Activated CD8-positive, alpha-beta memory T cell treated with anti-CD3 and anti-CD28 coated beads, Interleukin-2, amount 50 U/mL, for 48 hours (primary cell): ENCODE measurements at regions not wholly inside any gene's neighbourhood (a gene's known extent, or its start where the extent isn't known, plus 50 kb on each side); places are given as distances from the start of the nearest gene placed in this dataset.
"Not testable (repeated sequence)": the region's sequence is repeated elsewhere in the genome, so short reads cannot be mapped to it uniquely, and the experiment has no call there.

Experiments used
- DNase-seq: peaks from one replicate; pipeline ENCODE4 v3.0.0-alpha.2; 2020

- no peak for DNase-seq
Measured at GRCh38 chr6:98044151-98044561, 761.1 kb upstream of the MMS22L start.

- DNase-seq: no peak
Measured at GRCh38 chr6:98044791-98045470, 761.9 kb upstream of the MMS22L start.

DNA sequence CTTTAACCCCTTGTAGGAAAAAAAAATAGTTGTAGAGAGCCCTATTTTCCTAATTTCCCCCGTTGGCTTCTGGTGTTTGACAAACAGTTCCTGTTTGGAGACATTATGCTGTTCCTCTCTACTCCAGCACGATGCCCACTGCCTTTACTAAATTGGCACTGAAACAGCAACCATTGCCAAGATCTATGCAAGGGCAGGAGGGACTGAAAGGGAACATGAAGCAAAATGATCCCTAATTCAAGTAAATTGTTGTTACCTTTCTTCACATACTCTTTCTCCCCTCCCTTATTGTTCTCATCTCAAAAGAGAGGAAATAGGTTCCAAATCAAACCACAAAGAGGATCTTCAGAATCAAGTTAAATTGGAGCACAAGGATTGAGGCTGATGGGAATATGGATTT lies 764.1 kb upstream of the MMS22L start:
- no peak for DNase-seq

GRCh38 chr6:98047871-98048270 lies 764.9 kb upstream of the MMS22L start:
- DNase-seq: no peak

- no peak for DNase-seq
Measured at GRCh38 chr6:98054453-98054852, 771.4 kb upstream of the MMS22L start.

DNA sequence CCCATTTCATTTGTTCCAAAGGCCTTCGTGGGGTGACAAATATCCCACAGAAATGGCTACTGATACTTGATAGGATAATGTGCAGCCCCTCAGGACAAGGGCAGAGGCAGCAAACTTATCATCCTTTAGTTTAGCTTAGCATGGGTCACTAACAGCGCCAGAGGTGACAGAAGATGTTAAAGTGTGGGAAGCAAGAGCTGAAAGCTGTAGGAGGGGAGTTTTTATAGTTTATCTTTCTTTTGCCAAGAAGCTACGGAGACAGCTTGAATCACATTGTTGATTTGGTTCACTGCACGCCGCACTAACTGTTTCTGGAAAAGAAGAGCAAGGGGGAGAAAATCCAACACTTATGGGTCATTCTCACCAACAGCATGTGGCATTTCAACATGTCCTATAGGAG lies 773.9 kb upstream of the MMS22L start:
- DNase-seq: no peak

GRCh38 chr6:98067375-98067774 lies 767.0 kb upstream of the POU3F2 start:
- no peak for DNase-seq

GRCh38 chr6:98088537-98088936 lies 745.8 kb upstream of the POU3F2 start:
- not testable (repeated sequence) for DNase-seq

- no peak for DNase-seq
Measured at GRCh38 chr6:98092331-98092730, 742.0 kb upstream of the POU3F2 start.

DNA sequence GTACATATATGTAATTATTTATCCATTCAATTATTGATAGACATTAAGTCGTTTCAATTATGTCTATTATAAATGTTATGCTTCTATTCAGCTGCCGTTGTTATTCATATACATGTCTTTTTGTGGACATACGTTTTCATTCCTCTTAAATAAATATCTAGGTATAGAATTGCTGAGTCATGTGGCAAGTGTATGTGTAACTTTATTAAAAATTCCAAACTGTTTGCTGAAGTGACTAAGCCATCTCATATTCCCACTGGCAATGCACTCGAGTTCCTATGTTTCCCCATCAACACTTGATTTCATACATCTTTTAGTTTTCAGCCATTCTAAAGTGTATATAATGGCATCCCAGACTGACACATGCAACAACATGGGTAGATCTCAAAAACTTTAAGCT lies 739.7 kb upstream of the POU3F2 start:
- no peak for DNase-seq

- no peak for DNase-seq
Measured at GRCh38 chr6:98107801-98108200, 726.6 kb upstream of the POU3F2 start.

- DNase-seq: no peak
Measured at GRCh38 chr6:98116455-98116854, 717.9 kb upstream of the POU3F2 start.

GRCh38 chr6:98117068-98117467 lies 717.3 kb upstream of the POU3F2 start:
- DNase-seq: no peak

GRCh38 chr6:98118397-98119045 lies 715.9 kb upstream of the POU3F2 start:
- no peak for DNase-seq

GRCh38 chr6:98124171-98124570 lies 710.2 kb upstream of the POU3F2 start:
- no peak for DNase-seq

DNA sequence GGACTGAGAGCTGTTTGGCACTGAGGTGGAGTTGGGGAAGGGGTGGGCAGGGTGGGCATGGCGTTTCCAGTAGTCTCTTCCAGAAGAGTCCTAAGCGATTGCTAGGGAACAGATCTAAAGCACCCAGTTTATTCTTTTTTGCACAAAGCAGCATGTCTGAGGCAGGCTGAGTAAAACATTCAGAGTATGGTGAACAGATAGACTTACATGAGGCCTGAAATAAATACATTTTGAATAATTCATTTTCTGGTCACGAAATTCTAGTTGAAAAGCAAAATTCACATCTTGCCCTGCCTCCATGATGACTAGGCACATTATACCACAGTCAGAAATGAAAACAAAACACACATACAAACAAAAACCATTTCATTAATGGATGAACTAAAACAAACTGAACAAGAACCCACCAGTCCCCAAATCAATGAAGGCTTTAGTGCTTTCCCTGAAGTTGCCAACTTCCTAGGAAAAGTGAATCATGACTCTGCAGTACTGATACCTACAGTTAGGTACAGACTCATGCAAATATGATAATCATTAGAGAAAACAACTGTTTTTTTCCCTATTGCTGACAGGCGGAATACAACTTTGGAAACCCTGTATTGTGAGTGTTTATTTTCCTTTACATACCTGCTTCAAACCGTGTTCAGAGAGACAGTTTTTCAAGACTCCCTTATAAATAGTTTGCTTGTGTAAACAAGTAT lies 702.9 kb upstream of the POU3F2 start:
- no peak for DNase-seq

DNA sequence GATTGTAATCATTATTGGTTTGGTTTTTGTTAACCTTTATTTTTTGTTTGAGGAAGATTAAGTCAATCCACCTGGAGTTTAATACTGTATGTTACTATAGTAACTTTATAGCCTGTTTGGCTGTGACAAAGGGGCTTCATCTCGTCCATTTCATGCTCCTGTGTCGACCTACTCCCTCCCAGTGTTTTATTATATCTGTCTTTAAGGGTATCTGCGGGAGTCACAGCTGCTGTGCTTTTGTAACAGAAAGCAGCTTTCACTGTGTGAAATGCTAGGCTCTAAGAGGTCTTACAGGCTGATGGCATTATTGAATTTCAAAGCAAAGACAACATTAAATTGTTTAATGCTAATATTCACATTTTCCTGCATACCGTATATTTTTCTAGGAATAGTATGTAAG lies 698.0 kb upstream of the POU3F2 start:
- no peak for DNase-seq

DNA sequence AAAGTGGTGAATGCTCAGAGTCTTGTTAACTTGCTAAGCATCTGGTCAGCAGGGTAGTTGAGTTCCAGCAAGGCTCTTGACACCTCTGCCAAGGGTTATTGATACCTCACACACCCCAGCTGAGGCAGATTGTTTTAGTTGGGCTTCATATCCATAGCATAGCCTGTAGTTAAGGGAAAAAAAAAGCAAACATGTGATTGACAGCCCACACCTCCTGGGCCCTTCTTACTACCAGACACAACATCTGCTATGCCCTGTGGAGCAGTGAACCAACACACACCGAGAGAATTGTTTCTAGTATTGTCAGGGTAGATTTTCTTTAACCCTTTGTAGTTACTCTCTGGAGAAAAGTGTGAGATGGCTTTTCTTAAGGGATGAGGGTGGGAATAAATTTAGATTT lies 697.0 kb upstream of the POU3F2 start:
- no peak for DNase-seq

- no peak for DNase-seq
Measured at GRCh38 chr6:98142839-98143238, 691.5 kb upstream of the POU3F2 start.

DNA sequence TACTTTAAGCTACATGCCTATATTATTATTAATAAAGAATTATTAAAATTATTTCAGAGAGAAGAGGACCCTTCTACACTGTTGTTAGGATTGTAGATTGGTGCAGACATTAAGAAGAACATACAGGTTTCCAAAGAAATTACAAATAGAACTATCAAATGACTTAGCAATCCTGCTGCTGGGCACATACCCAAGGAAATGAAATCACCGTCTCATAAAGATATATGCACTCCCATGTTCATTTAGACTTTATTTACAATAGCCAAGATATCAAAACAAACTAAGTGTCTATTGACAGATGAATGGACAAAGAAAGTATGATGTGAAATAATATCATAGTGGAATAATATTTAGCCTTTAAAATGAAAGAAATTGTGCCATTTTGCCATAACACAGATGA lies 687.7 kb upstream of the POU3F2 start:
- DNase-seq: no peak

GRCh38 chr6:98156580-98156979 lies 677.8 kb upstream of the POU3F2 start:
- DNase-seq: no peak

DNA sequence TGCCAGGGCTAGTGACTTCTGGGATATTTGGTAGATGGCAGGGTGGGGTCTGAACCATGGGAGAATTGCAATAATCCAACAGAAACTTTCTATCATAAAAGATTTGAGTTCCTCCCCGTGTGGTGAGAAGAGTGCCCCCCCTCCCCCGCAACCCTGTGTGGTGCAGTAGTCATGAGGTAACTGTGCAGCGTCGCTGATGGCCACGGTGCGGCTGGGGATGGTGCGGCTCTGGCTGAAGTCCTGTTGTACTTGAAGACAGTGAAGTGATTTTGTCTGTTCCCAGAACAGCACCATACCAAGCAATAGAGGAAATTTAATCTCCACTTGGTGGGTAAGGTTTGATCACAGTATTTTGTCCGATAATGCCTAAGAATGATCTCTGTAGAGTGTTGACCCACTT lies 654.8 kb upstream of the POU3F2 start:
- DNase-seq: no peak

- no peak for DNase-seq
Measured at GRCh38 chr6:98200084-98200483, 634.3 kb upstream of the POU3F2 start.

DNA sequence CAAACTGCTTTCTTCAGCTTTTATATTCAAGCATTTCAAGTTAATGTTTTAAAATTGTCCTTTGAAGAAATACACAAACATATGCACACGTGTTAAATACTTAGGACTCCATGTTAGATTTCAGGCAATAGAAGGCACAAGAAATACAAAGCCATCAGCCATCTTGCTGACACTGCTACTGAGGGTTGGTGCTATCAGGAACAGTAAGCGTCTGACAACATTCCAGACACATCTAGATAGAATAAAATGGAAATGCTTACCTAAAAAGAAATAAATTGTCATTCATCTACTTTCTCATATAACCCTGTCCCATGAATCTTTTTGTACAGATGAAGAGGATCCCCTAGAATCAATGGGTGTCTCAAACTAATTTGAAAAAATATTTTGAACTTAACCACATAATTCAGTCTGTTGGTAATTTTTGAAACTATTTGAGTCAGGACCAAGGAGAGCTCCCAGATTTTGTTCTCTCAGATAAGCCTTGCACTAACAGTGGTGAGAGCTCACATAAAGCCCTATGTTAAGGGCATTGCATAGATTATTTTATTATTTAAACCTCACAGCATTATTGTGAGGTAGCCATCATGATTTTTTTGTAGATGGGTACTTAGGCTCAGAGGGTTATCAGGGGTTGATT lies 631.1 kb upstream of the POU3F2 start:
- no peak for DNase-seq
